ENCODE measurements at regions not wholly inside any gene's neighbourhood (a gene's known extent, or its start where the extent isn't known, plus 50 kb on each side); places are given as distances from the start of the nearest gene placed in this dataset.

DNA sequence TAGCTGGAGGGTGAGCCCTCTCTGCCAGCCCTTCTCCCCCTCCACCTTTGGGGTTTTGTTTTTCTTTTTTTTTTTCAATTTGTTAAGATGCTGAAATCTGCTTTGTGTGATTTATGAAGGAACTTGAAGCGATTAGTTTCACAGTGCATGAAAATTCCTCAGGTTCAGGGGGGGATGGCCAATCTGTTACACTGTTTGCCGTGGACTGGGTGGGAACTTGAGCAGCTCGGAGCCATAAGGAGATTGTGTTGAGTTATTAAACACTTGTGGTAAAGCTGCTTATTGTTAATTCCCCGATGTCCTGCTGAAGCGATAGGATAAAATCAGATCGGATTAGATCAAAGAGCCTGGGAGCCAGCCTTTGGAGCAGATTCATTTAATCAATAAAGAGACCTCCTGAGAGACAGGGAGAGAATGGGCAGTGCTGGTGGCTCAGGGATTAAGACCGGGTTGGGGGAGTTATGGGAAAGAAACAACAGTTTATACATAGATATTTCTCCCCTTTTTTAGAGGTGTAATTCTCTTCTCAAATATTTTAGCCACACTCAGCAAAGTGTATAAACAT, 105.8 kb upstream of the SPATA31D4 start:
- Histone ChIP-seq H4K20me1 (ENCODE audit: insufficient read depth) (no peaks in the 10 kb centered on the region), H3K4me2 (no peak overlapping the region), H3K9me2 (no peaks in the 10 kb centered on the region), H3K27me3 (ENCODE audit: insufficient read depth) (no peaks in the 10 kb centered on the region), H3K36me3 (replicated peaks in 1 of 2; ENCODE audit: control insufficient read depth in 1 of 2, insufficient read depth in 2 of 2, low read length in 1 of 2) (no peaks in the 10 kb centered on the region), H3K9me3 (no peaks in the 10 kb centered on the region), H2AFZ (ENCODE audit: low read depth) (no peak overlapping the region), H3F3A (replicated peaks; ENCODE audit: insufficient read depth) (no peaks in the 10 kb centered on the region), H3K79me2 (ENCODE audit: insufficient read depth) (no peaks in the 10 kb centered on the region), H3K9ac (no peak overlapping the region), H3K4me1 (ENCODE audit: control insufficient read depth in 1 of 2, insufficient read depth in 2 of 2, low read depth in 1 of 2, low read length in 1 of 2) (peaks cover 0 to 4% of the 10 kb centered on the region in 2 experiments; a peak in 1 of 4 replicates), H3K27ac (ENCODE audit: low read depth in 2 of 2, low read length in 1 of 2) (no peak overlapping the region), H3K4me3 (ENCODE audit: low read depth in 2 of 2, low read length in 1 of 2) (no peak overlapping the region)
- TF ChIP-seq MEF2A (IDR thresholded peaks at IDR 0.05; ENCODE audit: borderline replicate concordance, low read depth) (no peak), ELF1 (IDR thresholded peaks at IDR 0.05) (no peak), ZBTB33 (IDR thresholded peaks at IDR 0.05; ENCODE audit: borderline replicate concordance, low read depth) (no peak), RAD21 (IDR thresholded peaks at IDR 0.05; ENCODE audit: low read length) (no peak), EZH2phosphoT487 (IDR thresholded peaks at IDR 0.05; ENCODE audit: borderline replicate concordance, low read depth) (no peak), POLR2AphosphoS5 (IDR thresholded peaks at IDR 0.05; ENCODE audit: low read depth, low read length) (no peak), GABPA (IDR thresholded peaks at IDR 0.05; ENCODE audit: low read depth) (no peak), TEAD4 (IDR thresholded peaks at IDR 0.05; ENCODE audit: borderline replicate concordance, insufficient read depth) (no peak), NRF1 (IDR thresholded peaks at IDR 0.05; ENCODE audit: low read depth, low read length) (no peak), FOXJ3 (CRISPR knock-in tag; IDR thresholded peaks at IDR 0.05) (no peak), EP300 (IDR thresholded peaks at IDR 0.05; ENCODE audit: borderline replicate concordance in 1 of 2, low read depth in 1 of 2, low read length in 1 of 2) (no peak)
- TF ChIP-seq, protein P1, sequence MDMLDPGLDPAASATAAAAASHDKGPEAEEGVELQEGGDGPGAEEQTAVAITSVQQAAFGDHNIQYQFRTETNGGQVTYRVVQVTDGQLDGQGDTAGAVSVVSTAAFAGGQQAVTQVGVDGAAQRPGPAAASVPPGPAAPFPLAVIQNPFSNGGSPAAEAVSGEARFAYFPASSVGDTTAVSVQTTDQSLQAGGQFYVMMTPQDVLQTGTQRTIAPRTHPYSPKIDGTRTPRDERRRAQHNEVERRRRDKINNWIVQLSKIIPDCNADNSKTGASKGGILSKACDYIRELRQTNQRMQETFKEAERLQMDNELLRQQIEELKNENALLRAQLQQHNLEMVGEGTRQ (IDR thresholded peaks at IDR 0.05; ENCODE audit: borderline replicate concordance, low read depth, low read length) = no peak
- TF ChIP-seq, protein P2, sequence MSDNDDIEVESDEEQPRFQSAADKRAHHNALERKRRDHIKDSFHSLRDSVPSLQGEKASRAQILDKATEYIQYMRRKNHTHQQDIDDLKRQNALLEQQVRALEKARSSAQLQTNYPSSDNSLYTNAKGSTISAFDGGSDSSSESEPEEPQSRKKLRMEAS (IDR thresholded peaks at IDR 0.05; ENCODE audit: low read depth) = no peak
- TF ChIP-seq, protein P3, sequence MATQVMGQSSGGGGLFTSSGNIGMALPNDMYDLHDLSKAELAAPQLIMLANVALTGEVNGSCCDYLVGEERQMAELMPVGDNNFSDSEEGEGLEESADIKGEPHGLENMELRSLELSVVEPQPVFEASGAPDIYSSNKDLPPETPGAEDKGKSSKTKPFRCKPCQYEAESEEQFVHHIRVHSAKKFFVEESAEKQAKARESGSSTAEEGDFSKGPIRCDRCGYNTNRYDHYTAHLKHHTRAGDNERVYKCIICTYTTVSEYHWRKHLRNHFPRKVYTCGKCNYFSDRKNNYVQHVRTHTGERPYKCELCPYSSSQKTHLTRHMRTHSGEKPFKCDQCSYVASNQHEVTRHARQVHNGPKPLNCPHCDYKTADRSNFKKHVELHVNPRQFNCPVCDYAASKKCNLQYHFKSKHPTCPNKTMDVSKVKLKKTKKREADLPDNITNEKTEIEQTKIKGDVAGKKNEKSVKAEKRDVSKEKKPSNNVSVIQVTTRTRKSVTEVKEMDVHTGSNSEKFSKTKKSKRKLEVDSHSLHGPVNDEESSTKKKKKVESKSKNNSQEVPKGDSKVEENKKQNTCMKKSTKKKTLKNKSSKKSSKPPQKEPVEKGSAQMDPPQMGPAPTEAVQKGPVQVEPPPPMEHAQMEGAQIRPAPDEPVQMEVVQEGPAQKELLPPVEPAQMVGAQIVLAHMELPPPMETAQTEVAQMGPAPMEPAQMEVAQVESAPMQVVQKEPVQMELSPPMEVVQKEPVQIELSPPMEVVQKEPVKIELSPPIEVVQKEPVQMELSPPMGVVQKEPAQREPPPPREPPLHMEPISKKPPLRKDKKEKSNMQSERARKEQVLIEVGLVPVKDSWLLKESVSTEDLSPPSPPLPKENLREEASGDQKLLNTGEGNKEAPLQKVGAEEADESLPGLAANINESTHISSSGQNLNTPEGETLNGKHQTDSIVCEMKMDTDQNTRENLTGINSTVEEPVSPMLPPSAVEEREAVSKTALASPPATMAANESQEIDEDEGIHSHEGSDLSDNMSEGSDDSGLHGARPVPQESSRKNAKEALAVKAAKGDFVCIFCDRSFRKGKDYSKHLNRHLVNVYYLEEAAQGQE (IDR thresholded peaks at IDR 0.05; ENCODE audit: low read depth, low read length) = no peak
- TF ChIP-seq, protein P4, sequence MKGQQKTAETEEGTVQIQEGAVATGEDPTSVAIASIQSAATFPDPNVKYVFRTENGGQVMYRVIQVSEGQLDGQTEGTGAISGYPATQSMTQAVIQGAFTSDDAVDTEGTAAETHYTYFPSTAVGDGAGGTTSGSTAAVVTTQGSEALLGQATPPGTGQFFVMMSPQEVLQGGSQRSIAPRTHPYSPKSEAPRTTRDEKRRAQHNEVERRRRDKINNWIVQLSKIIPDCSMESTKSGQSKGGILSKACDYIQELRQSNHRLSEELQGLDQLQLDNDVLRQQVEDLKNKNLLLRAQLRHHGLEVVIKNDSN (IDR thresholded peaks at IDR 0.05; ENCODE audit: borderline replicate concordance, low read depth) = no peak
- ChIA-PET POLR2A (no interaction called here), CTCF (no interaction called here)
- WGBS (ENCODE audit: low lambda C conversion rate) = 93% methylated on average over 7 of the region's 7 CpGs
- no peak for DNase-seq
